ENCODE measurements at regions not wholly inside any gene's neighbourhood (a gene's known extent, or its start where the extent isn't known, plus 50 kb on each side); places are given as distances from the start of the nearest gene placed in this dataset.

GRCh38 chr22:47285981-47286380 is 523.5 kb downstream of the TBC1D22A start:
- DNase-seq = no peak

DNA sequence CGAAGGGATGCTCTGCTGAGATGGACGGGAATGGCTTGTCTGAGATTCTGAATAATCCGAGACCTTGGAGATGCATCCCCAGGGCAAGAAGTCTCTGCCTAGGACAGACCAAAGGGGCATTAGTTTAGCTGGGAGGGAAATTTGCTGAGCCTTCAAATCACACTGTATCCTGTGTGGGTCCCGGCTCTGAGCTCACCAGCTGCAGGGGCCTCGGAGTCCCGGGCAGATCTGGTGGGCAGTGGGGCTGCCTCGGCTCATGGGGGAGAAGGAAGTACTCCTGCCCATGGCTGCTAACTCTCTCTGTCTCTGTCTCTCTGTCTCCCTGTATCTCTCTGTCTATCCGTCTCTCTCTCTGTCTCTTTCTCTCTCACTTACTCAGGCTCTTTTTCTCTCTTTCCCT is 522.4 kb downstream of the TBC1D22A start:
- DNase-seq = no peak

DNA sequence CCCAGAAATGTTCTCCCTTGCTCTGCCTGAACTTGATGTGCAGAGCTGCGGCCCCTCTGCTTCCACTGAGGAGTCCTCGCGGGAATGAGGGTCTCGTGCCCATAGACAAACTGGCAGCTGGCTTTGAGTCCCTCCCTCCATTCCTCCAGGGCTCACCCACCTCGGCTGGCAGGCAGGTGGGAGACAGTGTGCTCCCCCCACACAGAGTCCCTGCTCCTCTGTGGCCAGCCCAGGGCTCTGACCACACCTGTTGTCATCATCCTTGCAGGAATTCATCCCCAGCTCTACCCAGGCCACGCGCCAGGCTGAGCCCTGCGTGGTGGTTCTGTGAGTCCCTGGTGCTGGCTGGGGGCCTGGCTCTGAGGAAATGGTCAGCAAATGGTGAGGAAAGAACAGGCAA is 521.9 kb downstream of the TBC1D22A start:
- DNase-seq = no peak

- no peak for DNase-seq
Measured at GRCh38 chr22:47283616-47284270, 521.3 kb downstream of the TBC1D22A start.

GRCh38 chr22:47282851-47283250 is 520.4 kb downstream of the TBC1D22A start:
- DNase-seq = no peak

DNA sequence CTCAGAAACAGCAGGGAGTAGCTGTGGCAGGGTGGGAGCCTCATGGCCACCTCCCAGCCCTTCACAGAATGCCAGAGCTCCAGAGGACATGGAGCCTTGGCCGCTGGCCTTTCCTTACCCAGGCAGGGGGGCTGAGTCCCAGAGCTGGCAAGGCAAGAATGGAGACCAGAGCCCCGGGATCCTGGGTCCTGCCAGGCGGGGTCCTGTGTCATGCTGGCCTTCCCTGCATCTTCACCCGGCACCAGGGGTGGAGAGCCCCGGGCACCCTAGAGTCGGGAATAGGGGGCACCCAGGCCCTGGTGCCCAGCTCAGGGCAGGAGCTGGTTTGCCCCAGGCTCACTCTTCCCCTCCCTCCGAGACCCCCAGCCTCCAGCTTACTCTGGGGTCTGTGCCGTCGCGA is 519.9 kb downstream of the TBC1D22A start:
- no peak for DNase-seq

GRCh38 chr22:47281126-47282106 is 519.0 kb downstream of the TBC1D22A start:
- peak; percentile 39 for DNase-seq

- DNase-seq = no peak
Measured at GRCh38 chr22:47280301-47280700, 517.9 kb downstream of the TBC1D22A start.

DNA sequence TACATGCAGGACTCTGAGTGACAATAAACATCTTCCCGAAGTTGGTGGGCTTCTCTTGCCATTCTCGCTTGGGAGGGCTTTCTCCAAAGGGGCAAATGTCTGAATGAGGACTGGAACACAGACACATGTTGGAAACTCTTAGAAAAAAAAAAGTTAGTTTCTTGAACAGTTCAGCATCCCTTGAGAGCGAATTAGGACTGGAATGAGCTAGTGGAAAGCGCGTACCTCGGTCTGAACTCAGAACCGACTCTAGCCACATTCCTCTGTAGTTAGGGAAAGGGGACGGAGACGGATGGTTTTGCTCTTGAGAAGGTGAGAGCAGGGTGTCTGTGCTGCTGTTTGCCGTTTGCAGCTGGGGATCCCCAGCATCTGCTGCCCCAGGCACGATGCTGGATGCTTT is 517.3 kb downstream of the TBC1D22A start:
- DNase-seq = no peak

- DNase-seq = no peak
Measured at GRCh38 chr22:47279337-47279736, 516.9 kb downstream of the TBC1D22A start.

GRCh38 chr22:47278655-47279054 is 516.2 kb downstream of the TBC1D22A start:
- no peak for DNase-seq

DNA sequence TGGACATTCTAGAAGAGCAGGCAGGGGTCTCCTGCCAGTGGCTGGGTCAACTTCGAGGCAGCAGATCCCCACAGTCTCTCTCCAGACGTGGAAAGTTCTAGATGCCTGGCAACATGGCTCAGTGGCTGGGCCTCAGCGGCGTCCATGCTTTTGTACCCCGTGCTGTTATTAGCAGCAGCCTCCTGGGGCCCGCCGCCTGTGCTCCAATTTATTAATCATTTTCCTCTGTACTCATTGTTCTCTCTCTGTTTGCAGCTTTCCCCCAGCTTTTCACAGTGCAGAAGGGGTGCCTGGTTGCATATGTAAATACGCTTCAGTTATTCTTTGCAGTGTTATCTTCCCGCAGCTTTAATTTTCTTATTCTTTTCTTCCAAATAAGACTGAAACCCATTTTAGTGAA is 515.1 kb downstream of the TBC1D22A start:
- DNase-seq = no peak

DNA sequence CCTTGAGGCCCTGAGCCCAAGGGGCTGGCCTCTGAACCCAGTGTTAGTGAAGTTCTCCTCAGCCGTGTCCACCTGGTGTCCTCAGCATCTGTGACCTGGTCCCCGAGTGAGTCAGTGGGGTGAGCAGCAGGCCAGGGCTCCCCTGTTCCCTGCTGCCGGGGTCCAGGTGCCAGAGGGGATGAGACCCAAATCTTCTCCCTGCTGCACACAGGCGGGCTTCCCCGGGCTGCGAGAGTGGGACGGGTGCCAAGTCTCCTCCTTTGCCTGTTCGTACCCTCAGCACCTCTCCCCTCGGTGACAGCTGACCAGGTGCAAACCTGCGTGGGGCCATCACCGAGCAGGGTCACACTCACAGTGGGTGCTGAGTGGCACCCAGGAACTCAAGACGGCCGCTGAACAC is 514.5 kb downstream of the TBC1D22A start:
- no peak for DNase-seq

GRCh38 chr22:47276450-47276820 is 514.0 kb downstream of the TBC1D22A start:
- no peak for DNase-seq

DNA sequence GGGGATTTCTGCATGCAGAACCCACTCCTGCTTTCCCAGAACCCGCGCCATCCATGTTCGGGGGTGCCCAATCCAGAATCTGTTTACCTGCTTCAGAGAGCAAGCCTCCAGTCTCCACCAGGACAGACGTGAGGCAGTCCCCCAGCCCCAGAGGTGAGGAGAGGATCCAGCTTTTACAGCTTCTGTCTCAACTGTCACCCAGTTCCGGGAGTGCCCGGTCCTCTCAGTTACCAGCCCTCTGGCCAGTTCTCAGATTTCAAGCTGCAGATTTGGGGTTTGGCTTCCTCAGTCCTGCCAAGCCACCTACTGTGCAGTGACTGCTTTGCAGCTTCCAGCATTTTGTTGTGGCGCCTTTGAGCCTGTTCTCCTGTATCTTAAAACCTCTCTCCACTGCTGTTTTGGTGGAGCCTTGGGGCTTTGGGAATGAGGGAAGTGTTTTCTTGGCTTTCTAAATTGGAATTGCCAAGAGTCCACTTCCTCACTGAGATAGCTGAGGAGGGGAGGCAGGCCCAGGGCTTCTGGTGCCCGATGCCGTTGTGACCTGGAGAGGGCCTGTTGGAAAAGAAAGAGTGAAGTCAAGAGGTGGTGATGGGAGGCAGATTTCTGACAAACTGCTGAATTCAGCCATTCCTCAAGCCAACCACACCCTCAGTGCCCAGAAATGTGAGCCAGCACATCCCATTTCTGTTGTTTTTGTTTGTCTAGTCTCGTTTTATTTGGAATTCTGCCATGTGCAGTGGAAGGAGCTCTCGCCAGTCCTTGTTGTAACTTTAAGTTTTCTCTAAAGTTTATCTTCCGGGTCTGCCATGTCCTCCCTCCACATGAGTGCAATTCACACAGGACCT is 513.4 kb downstream of the TBC1D22A start:
- DNase-seq = no peak

GRCh38 chr22:47274196-47274595 is 511.7 kb downstream of the TBC1D22A start:
- no peak for DNase-seq

DNA sequence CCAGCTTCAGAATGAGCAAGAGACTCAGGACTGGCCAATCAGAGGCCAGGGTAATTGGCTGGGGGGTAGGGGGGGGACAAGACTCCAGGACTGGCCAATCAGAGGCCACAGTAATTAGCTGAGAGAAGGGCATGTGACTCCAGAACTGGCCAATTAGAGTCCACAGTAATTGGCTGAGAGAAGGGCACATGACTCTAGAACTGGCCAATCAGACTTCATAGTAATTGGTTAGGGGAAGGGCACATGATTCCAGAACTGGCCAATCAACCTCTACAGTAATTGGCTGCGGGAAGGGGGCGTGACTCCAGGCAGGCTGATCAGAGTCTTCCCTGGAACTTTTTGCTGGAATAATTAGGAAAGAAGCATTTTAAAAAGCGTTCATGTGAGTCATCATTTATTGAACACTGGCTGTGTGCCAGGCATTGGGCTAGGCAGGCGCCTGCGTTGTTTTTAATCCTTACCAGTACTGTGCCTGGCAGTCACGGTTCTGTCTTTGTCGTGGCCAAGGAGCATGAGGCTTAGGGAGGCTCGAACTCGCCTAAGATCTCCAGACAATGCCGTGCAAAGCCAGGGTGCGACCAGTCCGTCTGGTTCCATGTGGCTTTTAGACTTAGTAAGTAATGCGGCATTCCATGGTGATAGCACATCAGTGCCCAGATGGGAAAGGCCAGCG is 508.1 kb downstream of the TBC1D22A start:
- no peak for DNase-seq

- DNase-seq = no peak
Measured at GRCh38 chr22:47269516-47270088, 507.2 kb downstream of the TBC1D22A start.

DNA sequence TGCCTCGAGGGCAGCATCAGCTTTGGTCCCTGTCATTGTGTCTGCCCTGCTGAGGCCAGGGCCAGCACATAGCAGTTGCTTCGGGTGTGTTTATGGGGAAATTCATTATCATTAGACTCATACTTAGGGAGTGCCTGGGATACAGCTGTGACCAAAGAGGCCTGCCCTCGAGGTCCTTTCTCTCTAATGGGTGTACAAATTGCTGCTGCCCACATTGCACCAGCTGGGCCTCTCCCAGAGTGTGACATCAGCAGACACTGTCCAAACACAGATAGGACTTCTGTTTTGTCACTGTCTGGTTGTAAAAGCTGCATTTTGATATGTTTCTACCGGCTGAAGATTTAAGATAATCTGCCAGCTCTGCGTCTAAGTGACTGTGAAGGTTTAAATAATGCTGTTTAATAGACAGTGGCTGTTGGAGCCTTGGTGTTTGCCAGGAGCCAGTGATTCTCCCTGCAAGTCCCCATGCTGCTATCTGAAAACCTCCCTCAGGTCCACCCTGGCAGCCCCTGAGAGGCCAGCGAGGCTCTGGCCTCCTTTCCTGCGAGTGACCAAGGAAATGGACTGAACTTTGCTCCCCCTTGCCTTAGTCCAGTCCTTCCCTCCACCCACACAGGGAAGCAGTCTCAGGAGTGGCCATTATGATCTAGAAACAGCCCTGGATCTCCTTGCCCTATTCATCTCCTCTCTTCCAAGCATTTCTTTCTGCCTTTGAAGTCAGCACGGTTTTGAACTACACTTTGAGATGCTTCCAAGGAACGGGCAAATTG is 505.2 kb downstream of the TBC1D22A start:
- DNase-seq = no peak

GRCh38 chr22:47266329-47266728 is 503.9 kb downstream of the TBC1D22A start:
- DNase-seq = no peak

DNA sequence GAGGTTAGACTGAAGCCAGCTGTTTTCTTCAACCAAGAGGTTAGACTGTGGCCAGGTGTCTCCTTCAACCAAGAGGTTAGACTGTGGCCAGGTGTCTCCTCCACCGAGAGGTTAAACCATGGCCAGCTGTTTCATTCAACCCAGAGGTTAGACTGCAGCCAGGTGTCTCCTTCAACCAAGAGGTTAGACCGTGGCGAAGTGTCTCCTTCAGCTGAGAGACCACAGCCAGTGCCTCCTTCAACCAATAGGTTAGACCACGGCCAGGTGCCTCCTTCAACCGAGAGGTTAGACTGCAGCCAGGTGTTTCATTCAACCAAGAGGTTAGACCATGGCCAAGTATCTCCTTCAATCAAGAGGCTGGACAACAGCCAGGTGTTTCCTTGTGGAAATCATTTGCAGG is 498.1 kb downstream of the TBC1D22A start:
- DNase-seq = no peak

DNA sequence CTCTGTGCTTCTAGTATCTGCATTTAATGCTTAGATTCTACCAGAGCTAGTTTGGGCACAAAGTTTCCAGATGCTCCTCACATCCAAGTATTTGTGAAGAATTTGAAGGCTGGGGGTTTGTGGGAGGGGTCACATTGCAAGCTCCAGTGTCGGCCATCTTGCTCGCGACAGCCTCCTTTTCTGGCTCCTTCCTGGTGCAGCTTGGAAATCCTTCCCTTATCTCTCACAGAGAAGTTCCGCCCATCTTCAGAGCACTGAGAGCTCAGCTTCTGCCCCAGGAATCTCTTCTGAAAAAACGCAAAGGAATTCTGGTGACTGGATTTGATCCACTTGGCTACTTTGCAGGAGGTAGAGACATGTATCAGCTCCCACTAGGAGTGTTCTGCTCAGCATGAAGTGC is 497.5 kb downstream of the TBC1D22A start:
- no peak for DNase-seq
